H9 (cell line): ENCODE measurements at regions not wholly inside any gene's neighbourhood (a gene's known extent, or its start where the extent isn't known, plus 50 kb on each side); places are given as distances from the start of the nearest gene placed in this dataset.
"Not testable (repeated sequence)": the region's sequence is repeated elsewhere in the genome, so short reads cannot be mapped to it uniquely, and the experiment has no call there.

Source experiments
- DNase-seq: peaks from one replicate; pipeline ENCODE4 v3.0.0-alpha.2; 2017
- H2AFZ ChIP-seq: one replicate; pipeline ENCODE4 v1.6.1; 2013; ENCODE audit warnings: mild to moderate bottlenecking, low read length, control low read depth, moderate library complexity
- H2AK5ac ChIP-seq: 2 replicates; pipeline ENCODE4 v1.6.1; 2013; ENCODE audit warnings: low read length, control low read depth, mixed read lengths; ENCODE audit not compliant: insufficient read length
- H2BK120ac ChIP-seq: one replicate; pipeline ENCODE4 v1.6.1; 2013; ENCODE audit warnings: low read depth, mild to moderate bottlenecking, low read length, control low read depth, inconsistent platforms; ENCODE audit not compliant: poor library complexity, severe bottlenecking
- H2BK12ac ChIP-seq: 2 replicates; pipeline ENCODE4 v1.6.1; 2013; ENCODE audit warnings: low read length, control low read depth, mixed read lengths, low read depth; ENCODE audit not compliant: insufficient read length
- H2BK15ac ChIP-seq: 2 replicates; pipeline ENCODE4 v1.6.1; 2013; ENCODE audit warnings: low read depth, low read length, control low read depth
- H2BK20ac ChIP-seq: one replicate; pipeline ENCODE4 v1.6.1; 2013; ENCODE audit warnings: low read depth, mild to moderate bottlenecking, low read length, control low read depth, inconsistent platforms; ENCODE audit not compliant: poor library complexity, severe bottlenecking
- H2BK5ac ChIP-seq: 2 replicates; pipeline ENCODE4 v1.6.1; 2013; ENCODE audit warnings: low read length, control low read depth, mixed read lengths; ENCODE audit not compliant: insufficient read length
- H3K14ac ChIP-seq: 2 replicates; pipeline ENCODE4 v1.6.1; 2013; ENCODE audit warnings: low read length, control low read depth; ENCODE audit not compliant: insufficient read depth
- H3K18ac ChIP-seq: 2 replicates; pipeline ENCODE4 v1.6.1; 2013; ENCODE audit warnings: low read depth, mild to moderate bottlenecking, mixed read lengths, low read length, control low read depth; ENCODE audit not compliant: insufficient read length
- H3K23ac ChIP-seq: 2 replicates; pipeline ENCODE4 v1.6.1; 2013; ENCODE audit warnings: low read length, control low read depth, mixed read lengths, low read depth; ENCODE audit not compliant: insufficient read length
- H3K23me2 ChIP-seq: 2 replicates; pipeline ENCODE4 v1.6.1; 2013; ENCODE audit warnings: low read depth, mild to moderate bottlenecking, mixed read lengths, low read length, control low read depth; ENCODE audit not compliant: insufficient read length, poor library complexity, severe bottlenecking
- H3K27ac ChIP-seq: 2 replicates; pipeline ENCODE4 v1.5.1; 2013; ENCODE audit warnings: low read length, control low read depth, mixed read lengths, low read depth; ENCODE audit not compliant: insufficient read length
- H3K27me3 ChIP-seq: 2 replicates; pipeline ENCODE4 v1.6.1; 2013; ENCODE audit warnings: low read length, control low read depth, inconsistent platforms; ENCODE audit not compliant: insufficient read depth
- H3K4ac ChIP-seq: 2 replicates; pipeline ENCODE4 v1.6.1; 2013; ENCODE audit warnings: low read depth, mild to moderate bottlenecking, control low read depth, inconsistent platforms, low read length, moderate library complexity
- H3K4me1 ChIP-seq: 2 replicates; pipeline ENCODE4 v1.6.1; 2013; ENCODE audit warnings: low read length, control low read depth, inconsistent platforms; ENCODE audit not compliant: insufficient read depth
- H3K4me2 ChIP-seq: 2 replicates; pipeline ENCODE4 v1.6.1; 2013; ENCODE audit warnings: low read length, control low read depth, mixed read lengths; ENCODE audit not compliant: insufficient read length, insufficient read depth
- H3K56ac ChIP-seq: 2 replicates; pipeline ENCODE4 v1.6.1; 2013; ENCODE audit warnings: low read depth, mild to moderate bottlenecking, mixed read lengths, low read length, control low read depth; ENCODE audit not compliant: insufficient read length
- H3K79me1 ChIP-seq: 2 replicates; pipeline ENCODE4 v1.6.1; 2013; ENCODE audit warnings: low read depth, mild to moderate bottlenecking, moderate library complexity, low read length, control low read depth, inconsistent platforms; ENCODE audit not compliant: insufficient read depth, poor library complexity, severe bottlenecking
- H3K79me2 ChIP-seq: 2 replicates; pipeline ENCODE4 v1.6.1; 2013; ENCODE audit warnings: low read length, control low read depth, inconsistent platforms; ENCODE audit not compliant: insufficient read depth
- H3K9ac ChIP-seq: 2 replicates; pipeline ENCODE4 v1.6.1; 2013; ENCODE audit warnings: low read length, control low read depth, mixed read lengths; ENCODE audit not compliant: insufficient read length; ENCODE audit errors: extremely low read depth
- H3K9me3 ChIP-seq: one replicate; pipeline ENCODE4 v1.6.1; 2013; ENCODE audit warnings: low read depth, low read length, inconsistent platforms; ENCODE audit not compliant: control insufficient read depth
- H3T11ph ChIP-seq: one replicate; pipeline ENCODE4 v1.6.1; 2013; ENCODE audit warnings: mild to moderate bottlenecking, low read length, control low read depth, inconsistent platforms
- H4K20me1 ChIP-seq: one replicate; pipeline ENCODE4 v1.6.1; 2013; ENCODE audit not compliant: control insufficient read depth, insufficient read length, insufficient read depth
- H4K5ac ChIP-seq: 2 replicates; pipeline ENCODE4 v1.6.1; 2013; ENCODE audit warnings: low read depth, mild to moderate bottlenecking, mixed read lengths, low read length, control low read depth; ENCODE audit not compliant: insufficient read length
- H4K8ac ChIP-seq: replicated peaks from 2 replicates; pipeline ENCODE4 v1.6.1; 2013; ENCODE audit warnings: low read length, control low read depth, mixed read lengths, low read depth; ENCODE audit not compliant: insufficient read length
- H4K91ac ChIP-seq: 2 replicates; pipeline ENCODE4 v1.6.1; 2013; ENCODE audit warnings: low read depth, mild to moderate bottlenecking, moderate library complexity, mixed read lengths, low read length, control low read depth; ENCODE audit not compliant: insufficient read length
- H3K27ac Mint-ChIP-seq, 3 experiments: 2 replicates in 2 of 3; 3 replicates in 1 of 3; pipeline ENCODE4 v1.8.0; 2020 to 2021; ENCODE audit warnings: mixed read lengths in 3 of 3, mild to moderate bottlenecking in 1 of 3, moderate library complexity in 1 of 3
- H3K27me3 Mint-ChIP-seq: 2 replicates; pipeline ENCODE4 v1.8.0; 2021; ENCODE audit warnings: low read depth, mild to moderate bottlenecking, moderate library complexity, mixed read lengths
- H3K36me3 Mint-ChIP-seq, 3 experiments: 2 replicates in 2 of 3; 3 replicates in 1 of 3; pipeline ENCODE4 v1.8.0; 2020 to 2021; ENCODE audit warnings: low read depth in 3 of 3, mixed read lengths in 3 of 3; ENCODE audit not compliant: insufficient read depth in 1 of 3
- H3K4me1 Mint-ChIP-seq, 2 experiments: 2 replicates each; pipeline ENCODE4 v1.8.0; 2020; ENCODE audit warnings: mixed read lengths in 2 of 2
- H3K4me3 Mint-ChIP-seq, 2 experiments: 2 replicates in 1 of 2; 3 replicates in 1 of 2; pipeline ENCODE4 v1.8.0; 2020 to 2021; ENCODE audit warnings: mild to moderate bottlenecking in 2 of 2, mixed read lengths in 2 of 2, moderate library complexity in 1 of 2
- H3K9me3 Mint-ChIP-seq, 2 experiments: 2 replicates in 1 of 2; 3 replicates in 1 of 2; pipeline ENCODE4 v1.8.0; 2020; ENCODE audit warnings: mild to moderate bottlenecking in 2 of 2, mixed read lengths in 2 of 2, moderate library complexity in 1 of 2
- WGBS: extraction: QIAGEN DNeasy Blood & Tissue Kit; methylation state at CpG from one replicate; pipeline ENCODE4 v1.1.7; 2013; ENCODE audit warnings: missing lambda C conversion rate, low lambda C conversion rate, mixed read lengths; ENCODE audit not compliant: insufficient read length; ENCODE audit errors: extremely low coverage; 5-methylcytosine and 5-hydroxymethylcytosine counted together

DNA sequence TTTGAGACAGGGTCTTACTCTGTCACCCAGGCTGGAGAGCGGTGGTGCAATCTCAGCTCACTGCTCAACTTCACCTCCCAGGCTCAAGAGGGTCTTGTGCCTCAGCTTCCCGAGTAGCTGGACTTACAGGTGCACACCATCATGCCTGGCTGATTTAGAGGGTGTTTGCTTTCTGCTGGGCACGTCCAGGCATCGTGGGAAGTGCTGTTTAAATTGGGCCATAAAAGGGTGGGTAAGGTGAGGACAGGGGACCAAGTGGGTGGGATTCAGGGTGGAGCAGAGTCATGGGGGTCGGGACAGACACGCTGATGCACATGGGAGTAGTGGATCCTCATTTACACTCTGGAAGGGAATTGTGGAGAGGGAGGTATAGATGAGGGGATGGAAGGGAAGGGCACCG is 69.1 kb downstream of the SPDYE17 start:
- not testable (repeated sequence) for H3K4me2 ChIP-seq, H3K18ac ChIP-seq, H3K27me3 Mint-ChIP-seq, H4K91ac ChIP-seq, H2AK5ac ChIP-seq, H3K4ac ChIP-seq, H2BK15ac ChIP-seq, H2BK5ac ChIP-seq, H3K4me1 ChIP-seq, H2AFZ ChIP-seq, H3K14ac ChIP-seq, H2BK120ac ChIP-seq, H3K27ac Mint-ChIP-seq, H3K79me2 ChIP-seq, H3K36me3 Mint-ChIP-seq, H3K23me2 ChIP-seq, H2BK12ac ChIP-seq, DNase-seq, H2BK20ac ChIP-seq, H4K20me1 ChIP-seq, H3K56ac ChIP-seq, H3K4me3 Mint-ChIP-seq, H3K9ac ChIP-seq, H3K27me3 ChIP-seq, H4K8ac ChIP-seq, H3K4me1 Mint-ChIP-seq, H3K27ac ChIP-seq, H4K5ac ChIP-seq, H3K9me3 ChIP-seq, H3K23ac ChIP-seq, H3K9me3 Mint-ChIP-seq, H3K79me1 ChIP-seq, H3T11ph ChIP-seq
- WGBS, result no CpG with 5 or more reads among the region's 7 CpGs

GRCh38 chr7:76960400-76960986 is 71.7 kb downstream of the SPDYE17 start:
- not testable (repeated sequence) for H3K4me1 ChIP-seq, H4K20me1 ChIP-seq, H3K27ac ChIP-seq, H3K4me2 ChIP-seq, H2BK120ac ChIP-seq, H3K4ac ChIP-seq, H2AK5ac ChIP-seq, H3K27me3 Mint-ChIP-seq, DNase-seq, H3K18ac ChIP-seq, H3K23me2 ChIP-seq, H3K9me3 Mint-ChIP-seq, H2BK5ac ChIP-seq, H3K79me2 ChIP-seq, H3K79me1 ChIP-seq, H3T11ph ChIP-seq, H2AFZ ChIP-seq, H2BK20ac ChIP-seq, H2BK15ac ChIP-seq, H3K56ac ChIP-seq, H3K27me3 ChIP-seq, H2BK12ac ChIP-seq, H3K9ac ChIP-seq, H3K23ac ChIP-seq, H3K9me3 ChIP-seq, H3K4me1 Mint-ChIP-seq, H3K14ac ChIP-seq, H4K5ac ChIP-seq, H3K36me3 Mint-ChIP-seq, H4K91ac ChIP-seq, H3K27ac Mint-ChIP-seq, H3K4me3 Mint-ChIP-seq, H4K8ac ChIP-seq
- no CpG with 5 or more reads among the region's 16 CpGs for WGBS
